NCI-H82 (cell line): ENCODE measurements at regions not wholly inside any gene's neighbourhood (a gene's known extent, or its start where the extent isn't known, plus 50 kb on each side); places are given as distances from the start of the nearest gene placed in this dataset.

Experiments
- DNase-seq: peaks from one replicate; lab custom pipeline; 2025; lab: John Stamatoyannopoulos, UW

GRCh38 chr18:41459656-41460055 is 495.4 kb upstream of the PIK3C3 start:
- DNase-seq, result no peak

GRCh38 chr18:41458376-41458775 is 496.7 kb upstream of the PIK3C3 start:
- peak; percentile 18 for DNase-seq

- DNase-seq, result peak; percentile 22
These were observed 497.2 kb upstream of the PIK3C3 start for GRCh38 chr18:41457765-41458326.

GRCh38 chr18:41456831-41457230 is 498.2 kb upstream of the PIK3C3 start:
- DNase-seq, result peak; percentile 39

- DNase-seq, result no peak
These were observed 505.4 kb upstream of the PIK3C3 start for GRCh38 chr18:41449612-41450011.

- DNase-seq, result no peak
These were observed 510.1 kb upstream of the PIK3C3 start for GRCh38 chr18:41444943-41445342.

- DNase-seq, result no peak
These were observed 518.3 kb upstream of the PIK3C3 start for GRCh38 chr18:41436772-41437171.

GRCh38 chr18:41418598-41418997 is 536.4 kb upstream of the PIK3C3 start:
- no peak for DNase-seq

GRCh38 chr18:41416044-41416443 is 539.0 kb upstream of the PIK3C3 start:
- no peak for DNase-seq

- DNase-seq, result no peak
These were observed 545.0 kb upstream of the PIK3C3 start for GRCh38 chr18:41410006-41410405.

- DNase-seq, result no peak
These were observed 548.2 kb upstream of the PIK3C3 start for GRCh38 chr18:41406834-41407233.

GRCh38 chr18:41396861-41397260 is 558.2 kb upstream of the PIK3C3 start:
- no peak for DNase-seq

GRCh38 chr18:41396211-41396610 is 558.8 kb upstream of the PIK3C3 start:
- DNase-seq, result peak; percentile 66

GRCh38 chr18:41395695-41396094 is 559.3 kb upstream of the PIK3C3 start:
- DNase-seq, result no peak

- DNase-seq, result peak; percentile 82
These were observed 563.1 kb upstream of the PIK3C3 start for GRCh38 chr18:41391616-41392595.

GRCh38 chr18:41390309-41390708 is 564.7 kb upstream of the PIK3C3 start:
- DNase-seq, result no peak

GRCh38 chr18:41378598-41378997 is 576.4 kb upstream of the PIK3C3 start:
- DNase-seq, result peak; percentile 15

- DNase-seq, result no peak
These were observed 581.4 kb upstream of the PIK3C3 start for GRCh38 chr18:41373612-41374011.

GRCh38 chr18:41372046-41372665 is 582.9 kb upstream of the PIK3C3 start:
- DNase-seq, result no peak

GRCh38 chr18:41371156-41372045 is 583.6 kb upstream of the PIK3C3 start:
- DNase-seq, result no peak

- no peak for DNase-seq
These were observed 584.3 kb upstream of the PIK3C3 start for GRCh38 chr18:41370740-41371139.

- DNase-seq, result no peak
These were observed 597.3 kb upstream of the PIK3C3 start for GRCh38 chr18:41357708-41358107.
